Left renal cortex interstitium (tissue), 4 donors: ENCODE measurements at regions not wholly inside any gene's neighbourhood (a gene's known extent, or its start where the extent isn't known, plus 50 kb on each side); places are given as distances from the start of the nearest gene placed in this dataset.
"Not testable (repeated sequence)": the region's sequence is repeated elsewhere in the genome, so short reads cannot be mapped to it uniquely, and the experiment has no call there.

ENCODE experiments used
- DNase-seq, 4 donors: peaks; one replicate each; pipeline ENCODE4 v3.0.0-alpha.2; 2013; ENCODE audit warnings: low read depth in 4 of 4, low spot score in 2 of 4, missing footprints in 1 of 4

- DNase-seq = no peak
Observed at GRCh38 chr20:51193066-51193772, 170.3 kb upstream of the KCNG1 start.

- DNase-seq = peak in 3 of 4 donors; percentile 20 to 38 (median 35)
Observed at GRCh38 chr20:51190783-51191180, 167.9 kb upstream of the KCNG1 start.

DNA sequence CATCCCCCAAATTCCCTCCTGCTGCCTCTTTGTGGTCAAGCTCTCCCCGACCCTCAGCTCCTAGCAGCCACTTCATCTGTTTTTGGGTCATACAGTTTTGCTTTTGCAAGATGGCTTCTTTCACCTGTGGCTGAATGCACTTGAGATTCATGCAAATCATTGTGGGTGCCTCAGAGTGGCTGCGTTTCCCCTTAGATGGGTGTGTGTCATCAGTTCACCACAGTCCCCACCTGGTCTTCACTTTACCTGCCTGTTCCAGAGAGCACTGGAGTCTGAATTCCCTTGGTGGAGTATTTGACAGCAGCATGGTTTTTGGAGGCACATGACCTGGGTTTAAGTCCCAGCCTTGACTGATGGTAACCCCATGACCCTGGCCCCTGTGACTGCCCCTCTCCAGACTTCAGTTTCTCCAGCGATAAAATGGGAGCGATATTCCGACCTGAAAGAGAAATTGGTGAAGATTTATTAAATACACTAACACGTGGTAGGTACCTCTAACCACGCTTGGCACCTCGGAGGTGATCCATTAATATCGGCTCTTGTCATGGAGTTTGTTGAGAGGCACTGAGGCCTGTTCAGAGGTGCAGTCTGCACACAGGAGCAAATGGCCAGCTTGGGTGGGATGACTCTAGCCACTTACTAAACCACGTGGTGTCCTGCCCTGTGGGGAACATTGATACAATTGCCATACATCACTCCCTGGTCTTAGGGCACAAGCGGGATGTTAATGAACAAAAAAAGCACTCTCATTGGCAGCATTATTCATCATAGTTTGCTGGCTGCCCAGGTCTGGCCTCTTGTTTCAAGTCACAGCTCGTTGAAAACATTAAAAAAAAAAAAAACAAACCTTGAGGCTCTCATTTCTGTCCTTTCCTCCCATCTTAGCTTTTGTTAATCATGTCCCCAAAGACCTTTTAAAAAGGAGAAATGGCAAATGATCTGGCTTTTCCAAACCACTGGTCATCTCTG lies 167.2 kb upstream of the KCNG1 start:
- peak in 1 of 4 donors; percentile 25 for DNase-seq

GRCh38 chr20:51188941-51189340 lies 166.0 kb upstream of the KCNG1 start:
- DNase-seq = no peak

- DNase-seq = no peak
Observed at GRCh38 chr20:51187261-51187660, 164.4 kb upstream of the KCNG1 start.

DNA sequence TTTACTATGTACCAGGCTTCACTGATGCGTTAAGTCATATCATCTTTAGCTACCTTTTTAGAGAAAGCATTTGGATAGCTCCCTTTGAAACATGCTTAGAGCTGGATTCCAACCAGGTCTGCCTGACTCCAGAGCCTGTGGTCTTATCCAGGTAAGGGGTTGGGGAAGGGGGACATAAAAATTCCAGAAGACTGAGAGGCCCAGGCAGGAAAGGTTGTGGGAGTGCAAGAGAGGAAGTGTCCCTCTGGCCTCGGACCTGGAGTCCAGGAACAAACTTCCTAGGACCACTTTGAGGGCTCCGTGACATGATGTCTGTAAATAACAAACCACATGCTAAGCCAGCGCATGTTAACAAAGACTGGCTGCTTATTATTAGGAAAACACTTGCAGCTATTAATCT lies 163.0 kb upstream of the KCNG1 start:
- DNase-seq = no peak

DNA sequence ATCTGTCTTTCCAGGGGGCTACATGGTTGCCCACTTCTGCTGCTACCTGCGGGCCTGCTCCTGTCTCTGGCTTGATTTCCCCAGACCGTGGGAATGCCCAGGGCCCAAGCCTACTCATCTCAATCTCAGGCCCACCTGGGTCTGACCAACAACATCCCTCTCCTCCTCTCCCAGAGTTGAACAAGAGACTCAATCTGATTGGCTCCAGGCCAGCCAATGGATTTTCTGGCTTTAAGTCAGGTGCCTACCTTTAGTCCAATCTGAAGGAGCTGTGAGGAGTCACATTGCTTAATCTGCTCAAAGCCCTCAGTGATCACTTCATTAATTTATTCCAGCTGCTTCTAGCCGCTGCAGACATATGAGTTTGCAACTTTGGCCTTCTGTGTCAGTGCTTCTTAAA lies 162.4 kb upstream of the KCNG1 start:
- no peak for DNase-seq

DNA sequence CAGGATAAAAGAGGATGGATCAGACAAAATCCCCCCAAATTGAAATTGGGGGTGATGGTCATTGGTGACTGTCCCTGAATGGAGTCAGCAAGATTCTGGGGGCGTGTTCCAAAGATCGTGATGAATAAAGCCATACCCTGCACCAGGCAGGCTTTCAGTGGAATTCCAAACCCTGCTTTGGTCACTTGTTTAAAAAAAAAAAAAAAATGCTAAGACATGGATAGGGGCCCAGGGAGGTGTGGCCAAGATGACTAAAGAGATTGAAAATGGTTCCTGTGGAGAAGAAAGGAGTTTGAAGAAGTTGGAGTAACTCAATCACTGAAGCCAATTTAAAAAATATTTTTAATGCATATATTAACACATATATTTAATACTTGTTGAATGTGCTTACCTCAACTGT lies 161.4 kb upstream of the KCNG1 start:
- no peak for DNase-seq

DNA sequence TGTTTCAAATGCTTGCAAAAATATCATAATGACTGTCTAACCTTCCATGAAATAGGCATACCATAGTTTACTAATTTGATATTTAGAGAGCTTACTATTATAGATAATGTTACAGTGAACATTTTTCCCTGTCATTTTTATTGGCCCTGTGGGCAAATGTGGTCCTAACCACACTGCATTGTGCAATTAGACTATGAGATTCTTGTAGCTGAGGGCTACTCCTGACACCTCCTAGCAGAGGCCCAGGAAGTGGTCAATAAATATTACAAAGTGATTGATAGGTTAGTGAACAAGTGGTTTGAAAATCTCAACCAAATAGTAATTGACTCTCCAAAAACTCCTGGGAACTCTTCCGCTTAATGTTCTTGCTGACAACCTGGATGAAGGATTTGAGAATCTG lies 160.5 kb upstream of the KCNG1 start:
- DNase-seq = no peak

DNA sequence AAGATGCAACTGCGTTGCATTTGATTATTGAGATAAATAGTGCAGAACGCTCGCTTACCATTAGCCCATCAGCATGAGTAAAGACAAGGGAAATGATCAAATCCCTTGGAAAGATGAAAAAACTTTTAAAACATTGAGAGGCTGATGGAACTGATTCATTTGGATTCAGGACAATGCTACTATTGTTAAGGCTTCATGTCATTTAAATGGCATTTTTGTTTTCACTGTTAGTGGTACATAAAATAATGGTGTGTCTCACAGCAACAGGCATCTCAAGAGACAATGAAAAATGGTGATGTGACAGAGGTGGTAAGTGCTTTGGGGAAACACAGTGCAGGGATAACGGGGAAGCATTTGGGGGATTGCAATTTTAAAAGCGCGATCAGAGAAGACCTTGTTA lies 159.7 kb upstream of the KCNG1 start:
- DNase-seq = no peak

GRCh38 chr20:51178153-51178552 lies 155.2 kb upstream of the KCNG1 start:
- no peak for DNase-seq

- no peak for DNase-seq
Observed at GRCh38 chr20:51176876-51177275, 154.0 kb upstream of the KCNG1 start.

- DNase-seq = no peak
Observed at GRCh38 chr20:51176446-51176845, 153.5 kb upstream of the KCNG1 start.

DNA sequence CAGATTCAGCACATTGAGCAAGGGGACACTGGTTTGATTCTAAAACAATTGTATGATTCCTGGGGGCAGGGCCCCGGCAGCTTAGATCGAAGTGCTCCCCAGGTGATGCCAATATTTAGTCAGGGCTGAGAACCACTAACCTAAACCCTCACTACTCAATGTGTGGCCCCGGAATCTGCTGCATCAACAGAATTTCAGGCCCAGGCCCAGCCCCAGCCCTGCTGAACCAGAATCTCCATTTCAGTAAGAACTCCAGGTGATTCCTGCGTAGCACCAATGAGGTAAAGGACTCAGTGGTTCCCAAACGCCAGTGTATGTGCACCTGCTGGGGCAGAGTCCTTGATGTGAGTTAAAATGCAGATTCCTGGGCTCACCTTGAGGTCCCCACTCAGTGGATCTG lies 152.8 kb upstream of the KCNG1 start:
- DNase-seq = no peak

DNA sequence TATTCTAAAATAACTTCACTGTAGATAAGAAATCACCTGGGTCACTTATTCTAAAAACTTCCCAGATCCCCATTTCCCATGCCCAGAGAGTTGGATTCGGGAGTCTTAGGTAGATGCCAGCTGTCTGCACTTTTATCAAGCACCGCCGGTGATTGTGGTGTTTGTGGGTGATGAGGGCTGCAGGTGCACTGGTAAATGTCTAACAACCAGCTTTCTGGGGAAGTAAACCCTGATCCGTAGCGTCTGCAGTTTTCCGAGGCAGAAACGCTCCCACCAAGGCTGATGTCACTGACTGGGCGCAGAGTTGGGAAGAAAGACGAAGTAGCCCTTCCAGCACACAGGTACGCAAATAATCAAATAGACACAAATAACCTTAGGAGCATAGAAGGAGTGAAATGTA lies 152.2 kb upstream of the KCNG1 start:
- DNase-seq = no peak

DNA sequence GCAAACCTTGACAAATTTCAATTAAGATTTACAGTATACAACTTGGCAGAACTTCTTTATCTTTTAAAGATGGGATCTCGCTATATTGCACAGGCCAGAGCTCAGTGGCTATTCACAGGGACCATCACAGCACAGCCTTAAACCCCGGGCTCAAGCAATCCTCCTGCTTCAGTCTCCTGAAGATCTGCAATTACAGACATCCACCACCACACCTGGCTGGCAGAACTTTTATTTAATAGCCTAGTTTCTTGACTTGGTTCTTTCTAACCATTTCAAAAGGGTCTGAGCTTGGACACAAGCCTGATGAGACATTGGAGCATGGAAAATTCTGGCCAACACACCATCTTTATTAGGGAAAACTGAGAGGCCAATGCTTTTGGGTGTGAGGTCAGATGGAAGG lies 151.6 kb upstream of the KCNG1 start:
- DNase-seq = no peak

- no peak for DNase-seq
Observed at GRCh38 chr20:51172558-51173428, 149.9 kb upstream of the KCNG1 start.

DNA sequence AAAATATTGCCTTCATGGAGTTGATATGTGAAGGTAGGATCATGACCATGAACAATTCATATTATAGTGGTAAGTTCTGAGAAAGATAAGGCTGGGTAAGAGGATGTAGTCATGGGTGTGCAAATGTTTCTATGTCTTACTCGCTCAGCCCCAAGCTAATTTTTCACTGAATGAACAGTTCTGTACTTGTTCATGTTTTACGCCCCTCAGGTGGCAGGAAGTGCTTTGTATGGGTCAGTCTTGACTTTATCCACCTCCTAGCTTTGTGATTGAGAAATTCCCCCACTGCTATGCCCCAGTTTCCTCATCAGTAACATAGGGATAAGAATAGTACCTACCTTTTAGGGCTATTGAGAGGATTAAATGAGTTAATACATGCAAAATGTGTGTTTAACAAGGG lies 148.2 kb upstream of the KCNG1 start:
- no peak for DNase-seq

GRCh38 chr20:51169813-51170212 lies 146.9 kb upstream of the KCNG1 start:
- no peak for DNase-seq

DNA sequence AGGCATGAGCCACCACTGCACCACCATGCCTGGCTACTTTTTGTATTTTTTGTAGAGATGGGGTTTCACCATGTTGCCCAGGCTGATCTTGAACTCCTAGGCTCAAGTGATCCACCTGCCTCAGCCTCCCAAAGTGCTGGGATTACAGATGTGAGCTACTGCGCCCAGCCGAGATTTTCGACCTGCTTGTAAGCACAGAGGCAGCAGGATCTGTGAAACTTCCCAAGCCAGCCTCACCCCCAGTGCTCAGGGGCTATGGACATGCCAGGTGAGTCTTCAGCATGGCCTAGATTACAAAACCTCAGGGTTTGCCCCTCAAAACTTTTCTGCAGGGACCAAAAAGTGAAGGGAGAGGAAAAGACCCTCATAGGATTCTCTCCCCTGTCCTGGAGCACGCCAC lies 145.0 kb upstream of the KCNG1 start:
- not testable (repeated sequence) for DNase-seq

DNA sequence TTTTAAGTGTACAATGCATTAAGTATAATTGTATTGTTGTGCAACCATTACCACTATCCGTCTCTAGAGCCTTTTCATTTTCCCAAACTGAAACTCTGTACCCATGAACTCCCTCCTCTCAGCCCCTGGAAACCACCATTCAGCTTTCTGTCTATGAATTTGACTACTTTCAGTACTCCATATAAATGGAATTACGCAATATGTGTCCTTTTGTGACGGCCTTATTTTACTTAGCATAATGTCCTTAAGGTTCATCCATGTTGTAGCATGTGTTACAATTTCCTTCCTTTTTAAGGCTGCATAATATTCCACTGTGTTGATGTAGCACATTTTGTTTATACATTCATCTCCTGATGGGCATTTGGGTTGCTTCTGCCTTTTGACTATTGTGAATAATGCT lies 143.6 kb upstream of the KCNG1 start:
- no peak for DNase-seq
